Mesothelial cell of epicardium (in vitro differentiated cells): ENCODE measurements at regions not wholly inside any gene's neighbourhood (a gene's known extent, or its start where the extent isn't known, plus 50 kb on each side); places are given as distances from the start of the nearest gene placed in this dataset.

Source experiments
- DNase-seq, 2 experiments: peaks; one replicate each; pipeline ENCODE4 v3.0.0; 2021; ENCODE audit warnings: low spot score in 2 of 2; ENCODE audit not compliant: unreplicated experiment in 2 of 2
- H3K27ac Mint-ChIP-seq: 2 replicates; pipeline ENCODE4 v1.8.0; 2021; ENCODE audit warnings: mixed read lengths
- H3K27me3 Mint-ChIP-seq: 2 replicates; pipeline ENCODE4 v1.8.0; 2021; ENCODE audit warnings: low read depth, mixed read lengths
- H3K36me3 Mint-ChIP-seq: 2 replicates; pipeline ENCODE4 v1.8.0; 2021; ENCODE audit warnings: mixed read lengths
- H3K4me1 Mint-ChIP-seq: 2 replicates; pipeline ENCODE4 v1.8.0; 2021; ENCODE audit warnings: mixed read lengths
- H3K4me3 Mint-ChIP-seq: 2 replicates; pipeline ENCODE4 v1.8.0; 2021; ENCODE audit warnings: mild to moderate bottlenecking, moderate library complexity, mixed read lengths
- H3K9me3 Mint-ChIP-seq: 2 replicates; pipeline ENCODE4 v1.8.0; 2021; ENCODE audit warnings: mixed read lengths
- CTCF ChIP-seq: fragments of 200-600 bp; sonication (generic); IDR thresholded peaks from one replicate; pipeline ENCODE4 v1.5.0; 2021; ENCODE audit warnings: antibody characterized with exemption; ENCODE audit not compliant: unreplicated experiment

- H3K36me3 Mint-ChIP-seq = no peaks in the 10 kb centered on the region
- no peak overlapping the region for H3K27ac Mint-ChIP-seq
- no peak overlapping the region for H3K4me3 Mint-ChIP-seq
- TF ChIP-seq CTCF = no peak
- no peaks in the 10 kb centered on the region for H3K4me1 Mint-ChIP-seq
- H3K9me3 Mint-ChIP-seq = peaks cover 42% of the 10 kb centered on the region
- DNase-seq = no peak
- H3K27me3 Mint-ChIP-seq = no peaks in the 10 kb centered on the region
Measured at GRCh38 chr1:4307468-4307845, 347.0 kb upstream of the AJAP1 start.

- H3K36me3 Mint-ChIP-seq = no peaks in the 10 kb centered on the region
- no peaks in the 10 kb centered on the region for H3K4me1 Mint-ChIP-seq
- no peak overlapping the region for H3K27ac Mint-ChIP-seq
- H3K4me3 Mint-ChIP-seq = no peak overlapping the region
- DNase-seq = no peak
- no peak for TF ChIP-seq CTCF
- H3K27me3 Mint-ChIP-seq = no peaks in the 10 kb centered on the region
- H3K9me3 Mint-ChIP-seq = peaks cover 39% of the 10 kb centered on the region
Measured at GRCh38 chr1:4307911-4308545, 346.4 kb upstream of the AJAP1 start.

GRCh38 chr1:4308806-4309205 is 345.6 kb upstream of the AJAP1 start:
- H3K4me1 Mint-ChIP-seq = no peaks in the 10 kb centered on the region
- H3K36me3 Mint-ChIP-seq = no peaks in the 10 kb centered on the region
- no peak for DNase-seq
- no peak overlapping the region for H3K4me3 Mint-ChIP-seq
- no peaks in the 10 kb centered on the region for H3K27me3 Mint-ChIP-seq
- peaks cover 42% of the 10 kb centered on the region for H3K9me3 Mint-ChIP-seq
- H3K27ac Mint-ChIP-seq = no peak overlapping the region
- no peak for TF ChIP-seq CTCF

- H3K27ac Mint-ChIP-seq = no peak overlapping the region
- no peak overlapping the region for H3K4me3 Mint-ChIP-seq
- no peaks in the 10 kb centered on the region for H3K4me1 Mint-ChIP-seq
- H3K9me3 Mint-ChIP-seq = peaks cover 41% of the 10 kb centered on the region
- TF ChIP-seq CTCF = no peak
- no peaks in the 10 kb centered on the region for H3K36me3 Mint-ChIP-seq
- DNase-seq = no peak
- no peaks in the 10 kb centered on the region for H3K27me3 Mint-ChIP-seq
Measured at GRCh38 chr1:4309676-4310320, 344.6 kb upstream of the AJAP1 start.

- DNase-seq = no peak
- Mint-ChIP-seq H3K4me1 (no peaks in the 10 kb centered on the region), H3K9me3 (peaks cover 43% of the 10 kb centered on the region), H3K4me3 (no peak overlapping the region), H3K27me3 (no peaks in the 10 kb centered on the region), H3K27ac (no peak overlapping the region), H3K36me3 (no peaks in the 10 kb centered on the region)
- no peak for TF ChIP-seq CTCF
Measured at GRCh38 chr1:4310396-4310923, 343.9 kb upstream of the AJAP1 start.
